ENCODE measurements at regions not wholly inside any gene's neighbourhood (a gene's known extent, or its start where the extent isn't known, plus 50 kb on each side); places are given as distances from the start of the nearest gene placed in this dataset.
A peak's percentile ranks its signal among the peaks of the same experiment; 100 is the strongest.

- no peak for DNase-seq
These were observed 270.6 kb downstream of the C1D start for GRCh38 chr2:67792191-67792590.

DNA sequence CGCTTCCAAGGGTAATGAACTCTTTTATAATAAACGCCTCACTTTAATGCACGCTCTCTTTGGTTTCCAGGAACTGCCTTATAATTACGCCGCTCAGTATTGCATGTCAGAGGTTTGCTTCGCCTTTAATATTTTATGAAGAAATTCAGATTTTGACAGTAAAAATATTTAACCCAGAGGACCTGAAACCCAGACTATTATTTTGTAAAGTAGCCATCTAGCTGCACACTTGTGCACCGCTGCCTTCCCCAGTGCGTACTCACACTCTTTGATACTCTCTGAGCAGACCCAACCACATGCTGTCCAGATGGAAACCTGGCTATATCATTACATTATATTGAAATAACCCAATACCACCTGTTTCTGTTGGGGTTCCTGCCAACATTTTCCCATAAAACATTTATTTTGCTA, 270.1 kb downstream of the C1D start:
- no peak for DNase-seq

GRCh38 chr2:67797801-67798540, 264.8 kb downstream of the C1D start:
- no peak for DNase-seq

DNA sequence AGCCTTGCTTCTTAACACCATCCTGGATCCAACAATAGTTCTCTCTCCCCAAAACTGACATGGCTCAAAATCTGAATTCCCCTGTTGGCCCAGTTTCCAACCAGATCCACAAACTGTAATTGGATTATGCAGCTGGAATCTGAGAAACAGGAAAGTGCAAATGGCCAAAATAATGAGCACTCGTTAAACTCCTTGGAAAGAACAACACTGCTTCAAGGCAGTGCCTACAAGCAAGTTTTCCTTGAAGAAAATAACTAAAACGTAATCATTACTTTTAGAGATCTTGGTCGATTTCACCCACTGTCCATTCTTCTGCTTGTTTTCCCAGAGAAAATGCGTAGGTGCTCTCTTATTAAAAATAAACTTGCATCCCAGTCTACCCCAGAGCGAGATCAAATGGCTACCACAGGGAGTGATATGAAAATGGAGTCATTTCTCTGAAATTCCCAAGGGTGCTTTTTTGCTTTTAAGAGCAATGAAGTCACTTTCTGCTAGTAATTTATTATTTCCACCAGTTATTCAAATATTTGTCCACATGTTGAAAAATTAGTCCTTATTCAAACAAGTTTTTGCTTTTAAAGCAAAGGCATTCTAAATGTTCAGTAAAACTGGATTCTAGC, 264.2 kb downstream of the C1D start:
- no peak for DNase-seq

DNA sequence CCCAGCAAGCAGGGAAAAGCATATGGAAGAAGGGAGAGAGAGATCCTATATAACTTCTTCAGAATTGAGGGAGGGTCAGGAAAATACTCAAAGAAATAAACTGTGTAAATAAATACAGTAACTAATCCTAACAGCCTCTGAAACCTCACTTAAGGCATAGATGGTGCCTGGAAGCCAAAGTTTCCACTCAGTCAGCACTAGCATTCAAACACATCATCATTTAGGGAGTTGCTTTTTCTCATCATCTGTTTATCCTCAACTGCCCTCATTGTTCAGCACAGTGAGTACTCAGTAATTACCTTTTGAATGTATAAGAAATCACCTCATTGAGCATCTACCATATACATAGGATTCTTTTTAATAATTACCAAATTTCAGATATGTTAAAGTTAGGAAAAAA, 262.9 kb downstream of the C1D start:
- no peak for DNase-seq

DNA sequence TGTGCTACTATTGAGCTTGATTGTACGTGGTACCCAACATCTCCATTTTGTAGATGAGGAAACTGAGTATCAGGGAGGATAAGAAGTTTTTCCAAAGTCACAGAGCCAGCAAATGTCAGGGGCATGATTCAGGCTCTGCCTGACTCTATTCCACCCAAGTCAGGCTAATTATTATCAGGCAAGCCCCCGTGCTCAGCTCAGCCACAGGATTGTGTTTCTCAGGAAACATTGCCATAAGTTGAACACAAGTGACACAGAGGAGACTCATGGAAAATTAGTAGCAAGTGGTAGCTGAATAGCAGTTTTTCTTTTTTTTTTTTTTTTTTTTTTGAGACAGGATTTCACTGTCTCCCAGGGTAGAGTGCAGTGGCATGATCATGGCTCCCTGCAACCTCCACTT, 260.5 kb downstream of the C1D start:
- DNase-seq: no peak

DNA sequence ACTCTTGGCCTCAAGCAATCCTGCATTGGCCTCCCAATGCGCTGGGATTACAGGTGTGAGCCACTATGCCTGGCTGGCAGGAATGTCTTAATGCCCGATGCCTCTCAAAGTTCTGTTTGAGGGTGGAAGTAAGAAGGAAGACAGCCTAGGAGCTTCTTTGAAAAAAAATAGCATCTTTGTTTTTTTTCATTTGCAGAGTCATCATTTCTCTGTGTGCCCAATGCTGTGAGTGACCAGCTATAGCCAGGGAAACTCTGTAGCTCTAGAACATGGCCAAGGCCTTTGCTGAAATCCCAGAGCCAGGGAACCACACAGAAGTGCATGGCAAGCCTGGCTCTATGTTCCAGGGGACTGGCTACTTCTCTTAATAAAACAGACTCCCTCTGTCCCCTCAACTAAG, 260.0 kb downstream of the C1D start:
- DNase-seq: no peak

DNA sequence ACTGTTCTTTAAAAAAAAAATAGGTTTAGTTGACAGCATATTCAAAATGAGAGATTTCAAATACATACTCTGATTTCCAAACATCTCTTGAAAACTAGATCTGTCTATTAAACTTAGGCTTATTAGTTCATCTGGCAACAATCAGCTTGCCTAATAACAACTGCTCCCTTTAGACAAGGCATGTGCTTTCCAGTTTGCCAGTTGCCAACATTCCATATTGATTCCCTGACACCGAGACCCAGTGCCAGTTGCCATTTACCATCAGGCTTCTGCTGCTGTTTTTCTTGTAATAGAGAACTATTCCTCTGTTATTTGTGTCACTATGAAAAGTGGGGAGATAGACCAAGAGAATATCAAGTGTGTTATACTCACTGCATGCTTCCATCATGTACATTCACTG, 256.0 kb downstream of the C1D start:
- no peak for DNase-seq

GRCh38 chr2:67808112-67808511, 254.7 kb downstream of the C1D start:
- DNase-seq: no peak

GRCh38 chr2:67812682-67813081, 250.1 kb downstream of the C1D start:
- no peak for DNase-seq

GRCh38 chr2:67823726-67824125, 239.1 kb downstream of the C1D start:
- DNase-seq: no peak

DNA sequence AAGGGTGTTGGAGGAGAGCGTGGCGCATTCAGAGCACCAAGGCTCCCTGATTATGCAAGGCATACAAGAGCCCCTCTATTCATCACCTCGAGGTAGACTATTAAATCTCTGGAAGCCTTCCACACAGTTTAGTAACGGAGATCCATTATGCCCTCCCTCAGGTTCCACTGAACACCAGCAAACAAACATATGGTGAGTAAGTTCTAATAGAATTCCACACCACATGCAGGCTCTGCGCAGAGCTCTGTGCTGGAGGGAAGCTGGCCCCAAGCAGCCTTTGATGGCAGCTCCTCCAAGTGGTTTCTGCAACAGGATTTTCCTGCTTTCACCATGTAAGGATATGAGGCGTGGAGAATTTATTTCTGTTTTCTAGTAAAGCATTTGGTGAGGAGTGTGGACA, 238.6 kb downstream of the C1D start:
- DNase-seq: no peak

DNA sequence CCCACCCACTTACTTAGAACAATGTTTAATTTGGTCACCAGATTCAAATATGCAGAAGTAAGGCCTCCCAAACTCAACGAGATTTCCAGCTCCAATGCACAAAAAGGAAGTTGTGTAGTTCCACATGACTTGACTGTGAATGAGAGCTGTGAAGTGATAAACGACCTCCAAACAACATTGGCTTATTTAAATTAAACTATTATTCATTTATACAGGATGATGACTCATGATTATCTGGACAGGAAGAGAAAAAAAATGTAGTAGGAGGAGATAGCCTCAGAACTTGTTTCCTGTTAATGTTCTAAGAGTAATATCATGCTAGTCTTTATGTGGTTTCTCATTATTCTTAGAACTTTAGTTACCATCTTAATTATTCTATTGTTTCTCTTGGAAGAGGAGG, 237.3 kb downstream of the C1D start:
- no peak for DNase-seq

DNA sequence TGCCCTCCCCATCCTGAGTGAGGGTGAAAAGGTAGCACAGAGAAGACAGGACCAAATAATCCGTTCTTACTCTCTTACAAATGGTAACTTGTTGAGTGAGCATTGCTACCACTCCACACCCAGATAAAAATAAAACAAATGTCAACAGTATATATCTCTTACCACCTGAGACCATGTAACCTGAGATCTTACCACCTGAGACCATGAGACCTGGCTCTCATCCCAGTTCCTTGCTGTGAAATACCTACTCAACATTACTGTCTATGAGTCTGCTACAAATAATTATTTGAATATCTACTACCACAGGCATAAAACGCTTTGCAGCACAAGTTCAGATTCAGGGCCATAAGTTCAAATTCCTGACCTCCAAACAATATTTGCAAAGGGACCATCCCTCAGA, 234.7 kb downstream of the C1D start:
- DNase-seq: no peak

GRCh38 chr2:67829470-67829869, 233.3 kb downstream of the C1D start:
- DNase-seq: no peak

DNA sequence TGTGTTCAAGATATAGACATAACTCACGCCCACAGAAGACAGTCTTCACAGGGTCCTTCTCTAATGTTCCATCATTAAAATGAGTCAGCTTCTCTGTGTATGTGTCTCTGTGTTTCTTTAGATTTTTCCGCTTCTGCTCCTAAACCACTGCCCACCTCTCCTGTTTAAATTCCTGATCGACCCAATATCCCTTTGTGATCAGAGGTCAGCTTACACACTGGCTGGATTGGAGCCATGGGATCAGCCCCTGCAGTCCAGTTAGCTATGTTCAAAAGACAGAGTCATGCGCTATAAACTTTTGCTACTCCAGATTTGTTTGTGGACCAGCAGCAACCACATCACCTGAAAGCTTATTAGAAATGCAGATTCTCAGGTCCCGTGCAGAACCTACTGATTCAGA, 229.2 kb downstream of the C1D start:
- DNase-seq: no peak

GRCh38 chr2:67834482-67834881, 228.3 kb downstream of the C1D start:
- no peak for DNase-seq

DNA sequence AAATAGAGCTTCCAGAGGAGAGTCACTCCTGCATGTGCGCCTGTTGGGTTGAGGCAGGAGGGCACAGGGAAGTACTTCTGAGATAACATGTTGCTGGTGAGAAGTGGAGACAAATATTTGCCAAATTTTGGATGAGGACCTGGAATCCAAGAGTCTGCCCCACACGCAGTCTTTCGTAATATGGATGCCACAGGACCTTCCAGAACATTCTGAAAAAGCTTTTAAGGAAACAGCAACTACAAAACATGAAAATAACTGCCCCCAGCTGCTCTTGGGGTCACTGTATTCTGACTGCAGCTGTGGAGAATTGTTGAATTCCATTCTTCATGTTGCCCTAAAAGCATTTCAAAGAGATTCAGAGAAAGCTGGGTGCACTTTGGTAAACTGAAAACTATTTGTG, 227.5 kb downstream of the C1D start:
- no peak for DNase-seq

GRCh38 chr2:67836866-67837265, 225.9 kb downstream of the C1D start:
- DNase-seq: no peak

GRCh38 chr2:67838205-67838604, 224.6 kb downstream of the C1D start:
- no peak for DNase-seq

DNA sequence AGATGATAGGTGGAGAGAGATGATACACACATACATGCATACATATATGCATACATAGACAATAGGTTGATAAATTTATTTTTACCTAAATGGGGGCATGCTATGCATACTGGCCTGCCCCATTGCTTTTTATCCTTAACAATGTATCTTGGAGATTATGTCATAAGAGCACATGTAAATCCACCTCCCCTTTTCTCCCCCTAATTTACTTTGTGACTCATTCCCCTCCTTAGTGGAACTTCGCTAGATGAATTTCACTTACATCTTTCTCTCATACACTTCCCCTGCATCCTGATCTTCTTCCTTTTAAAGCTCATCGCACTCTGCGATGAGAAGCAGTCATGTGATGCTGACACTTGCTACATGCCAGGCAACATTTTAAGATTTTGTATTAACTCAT, 223.6 kb downstream of the C1D start:
- no peak for DNase-seq

DNA sequence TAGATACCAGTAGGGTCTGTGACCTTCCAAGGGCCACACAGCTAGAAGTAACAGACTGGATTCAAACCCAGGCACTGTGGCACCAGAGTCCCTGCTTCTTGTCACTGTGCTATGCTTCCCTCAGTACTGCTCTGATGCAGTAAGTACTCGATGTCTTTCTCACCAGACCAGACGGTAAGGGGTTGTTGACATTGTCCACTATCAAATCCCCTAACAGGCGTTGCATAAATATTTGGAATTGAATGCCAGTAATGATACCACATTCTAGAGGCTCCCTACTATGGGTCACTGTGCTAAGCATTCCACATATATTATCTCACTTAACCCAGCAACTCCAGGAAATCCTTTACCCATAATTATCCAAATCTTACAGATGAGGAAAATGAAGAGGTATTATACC, 223.1 kb downstream of the C1D start:
- no peak for DNase-seq

GRCh38 chr2:67840460-67841068, 222.2 kb downstream of the C1D start:
- peak; percentile 1 for DNase-seq

DNA sequence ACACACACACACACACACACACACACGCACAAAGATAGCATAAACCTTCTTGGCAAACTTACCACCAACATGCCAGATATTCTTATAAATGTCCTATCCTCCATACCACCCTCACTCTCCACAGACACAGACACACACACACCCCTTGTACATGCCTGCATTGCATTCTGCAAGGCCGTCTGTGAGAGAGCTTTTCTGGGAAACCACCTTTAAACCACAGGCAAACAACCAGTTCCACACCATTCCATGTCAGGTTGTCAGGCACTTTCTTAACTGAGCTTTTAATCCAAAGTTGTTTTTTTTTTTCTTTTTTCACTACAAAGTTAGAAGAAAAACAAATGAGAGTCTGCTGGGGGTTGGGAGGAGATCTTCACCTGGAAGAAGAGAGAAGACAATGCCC, 221.1 kb downstream of the C1D start:
- DNase-seq: no peak

Measured in activated CD4-positive, alpha-beta T cell treated with anti-CD3 and anti-CD28 coated beads, Interleukin-2, amount 50 U/mL, for 1 hour (primary cell).